NOMO-1 (cell line): ENCODE measurements at regions not wholly inside any gene's neighbourhood (a gene's known extent, or its start where the extent isn't known, plus 50 kb on each side); places are given as distances from the start of the nearest gene placed in this dataset.

Source experiments
- DNase-seq, 2 experiments: peaks; one replicate each; lab custom pipeline; 2025; ENCODE audit not compliant: unreplicated experiment in 2 of 2; lab: John Stamatoyannopoulos, UW

DNA sequence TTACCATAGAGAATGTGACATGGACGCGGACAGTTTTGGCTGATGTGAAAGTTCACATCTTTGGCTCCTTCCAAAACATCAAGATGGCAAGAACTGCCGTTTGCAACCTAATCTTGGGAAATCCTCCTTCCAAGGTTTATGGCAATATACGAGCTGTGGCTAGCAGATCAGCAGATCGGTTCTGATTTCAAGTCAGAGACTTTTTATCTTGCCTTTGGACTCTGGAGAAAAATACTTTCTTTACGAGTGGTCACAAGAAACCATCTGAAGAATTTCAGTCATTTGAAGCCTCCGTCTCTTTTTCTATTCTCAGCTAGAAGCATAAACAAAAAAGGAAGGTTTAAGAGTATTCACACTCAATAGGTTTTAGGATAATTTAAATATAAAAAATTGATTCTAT is 153.5 kb upstream of the MEIS2 start:
- no peak for DNase-seq

DNA sequence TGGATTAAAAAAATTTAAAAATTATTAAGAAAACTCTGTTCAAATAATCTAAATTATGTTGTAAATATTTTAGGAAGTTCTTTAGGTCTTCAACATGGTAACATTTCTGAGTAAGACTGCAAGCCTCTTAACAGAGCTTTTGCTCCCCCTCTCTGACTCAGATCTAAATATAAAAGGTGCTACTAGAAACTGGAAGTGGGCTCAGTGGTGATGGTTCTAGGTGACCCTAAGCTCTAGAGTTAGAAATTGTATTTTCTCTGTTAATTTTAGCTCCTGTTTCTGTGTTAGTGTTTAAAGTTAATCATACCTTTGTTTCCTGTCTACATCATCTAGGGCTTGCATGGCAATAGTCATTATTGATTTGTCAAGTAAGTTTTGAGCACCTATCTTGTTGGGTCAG is 159.9 kb upstream of the MEIS2 start:
- DNase-seq, result no peak

DNA sequence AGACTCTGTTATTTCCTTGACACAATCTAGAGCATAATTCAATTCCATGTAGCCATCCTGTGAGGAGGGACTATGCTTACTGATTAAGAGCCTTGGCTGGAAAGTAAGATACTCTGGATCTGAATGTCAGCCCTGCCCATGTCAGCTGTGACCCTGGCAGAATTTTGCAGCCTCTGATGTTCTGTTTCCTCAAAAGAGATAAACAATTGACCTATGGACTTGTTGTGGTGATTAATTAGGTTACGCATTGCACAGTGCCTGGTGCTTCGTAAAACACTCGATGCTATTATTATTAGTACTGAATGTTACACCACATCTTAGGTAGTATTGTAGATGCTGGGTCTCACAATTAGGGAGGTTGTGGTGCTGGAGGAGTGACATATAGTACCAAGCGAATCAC is 161.3 kb upstream of the MEIS2 start:
- no peak for DNase-seq

DNA sequence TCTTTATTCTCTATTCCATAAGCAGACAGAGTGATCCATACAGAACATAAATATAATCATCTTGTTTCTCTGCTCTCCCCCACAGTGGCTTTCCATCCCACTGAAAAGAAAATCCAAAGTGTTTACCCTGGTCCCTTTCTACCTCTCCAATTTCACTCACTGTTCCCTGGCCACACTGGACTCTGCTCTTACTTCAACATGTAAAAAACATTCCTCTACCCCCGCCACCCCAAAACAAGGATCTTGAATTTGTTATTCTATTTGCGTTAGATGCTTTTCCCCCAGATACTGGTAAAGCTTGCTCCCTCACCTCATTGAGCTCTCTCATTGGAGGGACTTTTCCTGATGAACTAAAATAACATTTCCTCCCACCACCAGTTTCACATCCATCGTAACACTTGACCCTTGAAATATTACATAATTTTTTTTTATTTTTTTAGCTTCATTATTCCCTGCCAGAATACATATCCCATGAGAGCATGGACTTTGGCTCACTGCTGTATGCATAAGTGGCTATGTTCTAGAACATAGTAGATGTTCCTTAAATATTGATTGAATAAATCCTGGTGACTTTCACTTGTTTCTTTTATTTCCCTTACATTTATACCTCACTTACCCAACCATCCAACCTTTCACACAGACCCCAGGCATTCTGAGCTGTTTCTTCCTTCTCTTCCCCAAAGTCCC is 162.7 kb upstream of the MEIS2 start:
- DNase-seq, result no peak

DNA sequence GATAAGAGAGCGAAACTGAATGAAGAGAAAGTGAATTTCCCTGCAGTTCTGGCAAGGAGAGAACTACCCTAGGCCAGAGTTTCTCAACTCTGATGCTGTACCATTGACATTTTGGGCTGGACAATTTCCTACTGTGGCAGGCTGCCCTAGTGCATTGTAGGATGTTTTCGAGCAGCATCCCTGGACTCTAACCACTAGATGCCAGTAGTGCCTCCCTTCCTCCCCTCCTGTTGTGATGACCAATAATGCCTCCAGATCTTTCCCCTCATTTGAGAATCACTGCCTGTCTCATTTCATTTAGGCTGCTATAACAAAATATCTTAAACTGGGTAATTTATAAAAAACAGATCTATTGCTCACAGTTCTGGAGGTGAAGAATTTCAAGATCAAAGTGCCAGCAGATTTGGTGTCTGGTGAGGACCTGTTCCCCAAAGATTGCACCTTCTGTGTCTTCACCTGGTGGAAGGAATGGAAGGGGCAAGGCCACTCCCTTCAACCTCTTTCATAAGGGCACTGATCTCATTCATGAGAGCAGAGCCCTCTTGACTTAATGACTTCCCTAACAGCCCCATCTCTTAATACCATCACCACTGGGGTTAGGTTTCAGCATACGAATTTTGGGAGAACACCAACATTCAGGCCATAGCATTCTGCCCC is 188.9 kb upstream of the MEIS2 start:
- no peak for DNase-seq

DNA sequence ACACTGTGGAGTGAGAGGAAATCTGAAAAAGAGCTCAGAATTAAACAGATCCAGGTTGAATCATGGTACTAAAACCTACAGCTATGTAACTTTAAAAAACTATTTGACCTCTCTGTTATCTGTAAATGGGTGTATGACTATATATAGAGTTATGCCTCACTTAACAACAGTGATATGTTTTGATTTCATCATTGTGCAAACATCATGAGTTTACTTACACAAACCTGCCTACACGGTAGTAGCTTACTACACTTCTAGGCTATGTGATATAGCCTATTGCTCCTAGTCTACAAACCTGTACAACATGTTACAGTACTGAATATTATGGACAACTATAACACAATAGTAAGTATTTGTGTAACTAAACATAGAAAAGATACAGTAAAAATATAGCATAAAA is 191.6 kb upstream of the MEIS2 start:
- no peak for DNase-seq

DNA sequence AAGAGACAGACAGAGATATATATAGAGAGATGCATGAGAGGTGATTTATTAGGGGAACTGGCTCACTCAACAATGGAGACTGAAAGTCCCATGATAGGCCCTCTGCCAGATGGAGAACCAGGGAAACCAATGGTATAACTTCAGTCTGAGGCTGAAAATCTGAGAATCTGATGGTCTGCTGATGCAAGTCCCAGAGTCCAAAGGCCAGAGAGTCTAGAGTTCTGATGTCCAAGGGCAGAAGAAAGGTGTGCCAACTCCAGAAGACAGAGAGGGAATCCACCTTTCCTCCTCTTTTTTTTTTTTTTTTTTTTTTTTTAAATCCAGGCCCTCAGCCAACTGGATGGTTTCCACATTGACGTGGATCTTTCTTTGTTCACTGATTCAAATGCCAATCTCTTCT is 197.9 kb upstream of the MEIS2 start:
- DNase-seq, result no peak

DNA sequence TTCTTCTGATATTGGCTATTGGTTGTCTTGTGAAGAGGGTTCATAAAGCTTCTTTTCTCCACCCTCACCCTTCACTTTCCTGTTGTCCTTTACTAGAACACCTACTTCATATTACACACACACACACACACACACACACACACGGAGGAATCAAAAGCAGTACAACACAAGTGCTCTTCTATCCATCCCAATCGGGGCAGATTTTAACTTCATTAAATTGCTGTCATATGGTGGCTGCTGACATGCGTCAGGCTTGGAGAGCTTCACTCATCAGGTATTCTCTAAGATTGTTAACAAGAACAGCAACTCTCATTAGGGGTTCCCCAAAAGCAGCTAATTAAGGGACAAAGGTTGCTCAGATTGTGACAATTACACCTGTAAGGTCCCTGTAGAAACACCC is 239.1 kb upstream of the MEIS2 start:
- DNase-seq, result no peak

DNA sequence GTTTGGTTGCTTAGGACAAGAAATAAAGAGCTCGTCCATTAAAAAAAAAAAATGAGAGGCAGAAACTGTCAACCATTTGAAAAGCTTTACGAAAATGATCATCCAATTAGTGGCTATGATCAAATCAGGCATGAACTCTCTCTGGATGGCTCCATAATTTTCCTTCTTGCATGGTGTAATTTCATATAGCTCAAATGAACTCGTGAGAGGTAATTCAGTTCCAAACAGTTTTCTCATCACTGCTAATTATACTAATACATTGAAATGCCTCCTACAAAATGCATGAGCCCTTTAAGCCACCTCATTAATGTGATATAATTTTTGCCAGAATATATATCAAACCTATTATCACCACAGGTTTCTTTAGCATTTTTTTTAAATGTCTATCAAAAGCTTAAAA is 239.5 kb upstream of the MEIS2 start:
- DNase-seq, result no peak

DNA sequence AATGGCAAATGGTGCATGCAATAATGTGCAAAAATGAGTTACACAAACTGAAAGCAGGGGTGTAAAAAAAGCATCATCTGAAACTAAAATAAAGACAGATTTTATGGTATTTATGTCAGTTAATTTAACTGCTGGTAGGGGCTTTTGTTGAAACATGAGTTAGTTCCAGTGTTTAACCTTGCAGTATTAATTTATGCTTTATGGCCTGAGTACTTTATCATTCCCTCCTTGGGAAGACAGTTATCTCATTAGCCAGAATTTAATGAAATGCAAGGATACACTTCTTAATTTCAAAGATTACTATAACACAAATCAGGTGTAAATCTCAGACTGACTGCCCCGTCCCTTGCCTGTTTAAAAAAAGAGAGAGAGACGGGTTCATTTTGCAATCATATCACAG is 240.1 kb upstream of the MEIS2 start:
- no peak for DNase-seq

DNA sequence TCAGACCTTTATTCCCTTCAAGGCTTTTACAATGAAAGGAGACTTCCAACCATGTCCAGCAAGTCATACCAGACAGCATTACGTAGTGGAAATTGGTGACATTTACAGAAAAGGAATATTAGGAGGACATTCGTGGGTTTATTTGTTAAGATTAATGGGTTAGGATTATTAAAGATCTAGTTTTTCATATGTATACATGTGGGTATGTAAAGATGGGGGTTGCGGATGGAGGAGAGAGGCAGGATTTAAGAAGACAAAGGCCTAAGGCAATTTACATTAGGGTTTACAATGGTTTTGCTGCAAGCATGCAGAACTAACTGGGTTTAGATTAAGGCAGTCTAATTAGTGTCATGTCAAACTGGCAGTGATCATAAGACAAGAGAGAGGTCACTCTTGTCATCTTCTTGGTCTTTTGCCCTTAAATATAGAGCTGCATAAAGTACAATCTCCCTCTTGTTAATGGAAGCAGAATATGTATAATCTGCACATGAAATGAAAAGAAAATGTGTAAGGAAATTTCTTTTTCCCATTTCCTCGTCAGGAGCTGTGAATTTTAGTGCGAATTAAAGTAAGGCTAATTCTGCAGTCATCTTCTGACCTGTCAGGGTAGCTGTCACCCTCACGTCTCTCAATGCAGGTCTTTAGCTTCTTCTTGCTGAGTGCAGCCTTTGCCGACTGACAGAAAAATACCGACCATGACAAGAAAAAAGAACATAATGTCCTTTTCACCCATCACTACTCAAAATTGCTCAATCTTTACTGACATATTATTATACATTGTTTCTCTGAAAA is 258.9 kb upstream of the MEIS2 start:
- DNase-seq, result no peak

DNA sequence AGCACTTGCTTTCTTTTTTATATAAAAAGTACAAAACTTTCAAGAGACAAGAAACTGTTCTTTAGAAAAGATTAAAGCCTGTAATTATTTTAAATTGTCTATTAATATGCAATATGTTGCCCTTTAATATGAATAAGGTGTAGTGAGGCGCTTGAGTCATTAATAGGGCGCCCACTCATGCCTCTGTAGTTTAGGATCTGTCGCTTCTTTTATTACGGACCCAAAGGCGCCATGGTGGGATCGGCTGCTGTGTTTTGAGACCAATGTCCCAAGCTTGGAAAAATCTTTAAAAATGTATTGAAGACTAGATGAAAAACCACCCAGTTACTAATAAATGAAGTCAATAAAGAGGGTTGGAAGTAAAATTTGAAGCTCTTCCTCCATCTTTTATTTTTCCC is 259.5 kb upstream of the MEIS2 start:
- no peak for DNase-seq

DNA sequence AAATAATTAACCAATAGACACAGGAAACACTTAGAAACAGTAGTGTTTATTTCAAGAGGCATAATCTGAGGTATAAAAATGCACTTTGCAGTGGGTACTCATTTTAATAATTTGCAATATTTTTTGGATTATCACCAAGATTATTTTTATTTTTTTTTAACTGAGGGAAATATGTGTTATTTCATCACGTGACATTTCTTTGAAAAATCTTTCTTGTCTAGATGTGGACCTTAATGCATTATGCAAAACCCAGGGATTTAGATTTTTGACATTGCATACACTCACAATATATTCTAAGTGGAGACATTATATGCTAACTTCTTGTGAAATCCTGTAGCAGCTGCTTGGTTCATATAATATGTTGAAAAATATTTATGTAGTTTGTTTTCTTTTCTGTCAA is 260.4 kb upstream of the MEIS2 start:
- DNase-seq, result no peak

DNA sequence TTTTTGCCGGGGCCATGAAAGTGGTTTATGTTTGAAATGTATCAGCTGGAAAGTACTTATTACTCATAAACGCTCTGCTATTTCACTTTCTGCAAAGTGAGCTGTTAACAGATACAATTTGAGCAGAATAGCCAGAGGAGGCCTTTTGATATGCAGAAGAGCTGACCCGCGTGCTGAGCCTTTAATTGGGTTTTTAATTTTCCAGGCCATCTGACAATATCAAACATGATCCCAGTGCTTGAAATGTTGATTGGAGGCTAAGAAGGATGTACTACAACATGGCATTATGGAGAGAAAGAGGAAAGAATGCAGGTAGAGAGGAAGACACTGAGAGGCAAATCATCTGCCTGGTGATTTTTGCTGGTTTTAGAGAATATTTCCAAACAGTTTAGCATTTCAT is 261.3 kb upstream of the MEIS2 start:
- no peak for DNase-seq

DNA sequence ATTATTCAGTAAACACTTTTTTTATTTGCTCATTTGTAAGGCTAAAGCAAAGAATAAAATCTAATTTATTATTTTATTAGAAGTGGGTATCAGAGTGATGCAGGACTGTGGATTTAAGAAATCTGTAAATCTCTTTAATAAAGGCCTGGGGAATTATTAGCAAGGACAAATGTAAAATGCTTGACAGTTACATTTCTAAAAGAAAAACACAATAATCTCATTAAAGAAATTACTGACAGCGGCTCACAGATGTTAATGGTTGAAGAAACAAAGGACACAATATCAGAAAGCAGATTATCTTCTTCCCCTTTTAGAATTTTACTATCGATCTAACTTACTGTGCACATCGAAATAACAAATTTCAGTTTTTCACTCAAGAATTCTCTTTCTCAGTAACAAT is 262.1 kb upstream of the MEIS2 start:
- no peak for DNase-seq

DNA sequence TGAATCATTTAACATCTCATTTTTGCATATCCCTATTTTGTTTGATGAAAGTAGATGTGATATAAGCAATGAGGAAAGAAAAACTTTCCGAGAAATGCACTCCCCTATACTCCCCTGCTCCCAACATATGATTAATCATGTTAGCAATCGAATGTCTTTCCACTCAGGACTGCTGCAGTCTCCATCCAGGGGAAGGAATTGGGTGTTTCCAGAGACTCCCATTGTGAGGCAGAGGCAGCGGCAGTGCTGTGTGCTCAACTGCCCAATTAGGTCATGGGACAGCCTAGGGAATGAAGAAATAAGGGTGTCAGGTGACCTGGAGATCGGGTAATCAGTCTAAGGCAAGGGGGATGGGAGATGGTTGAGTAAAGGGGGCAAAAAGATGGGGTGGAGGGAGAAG is 268.6 kb upstream of the MEIS2 start:
- no peak for DNase-seq

DNA sequence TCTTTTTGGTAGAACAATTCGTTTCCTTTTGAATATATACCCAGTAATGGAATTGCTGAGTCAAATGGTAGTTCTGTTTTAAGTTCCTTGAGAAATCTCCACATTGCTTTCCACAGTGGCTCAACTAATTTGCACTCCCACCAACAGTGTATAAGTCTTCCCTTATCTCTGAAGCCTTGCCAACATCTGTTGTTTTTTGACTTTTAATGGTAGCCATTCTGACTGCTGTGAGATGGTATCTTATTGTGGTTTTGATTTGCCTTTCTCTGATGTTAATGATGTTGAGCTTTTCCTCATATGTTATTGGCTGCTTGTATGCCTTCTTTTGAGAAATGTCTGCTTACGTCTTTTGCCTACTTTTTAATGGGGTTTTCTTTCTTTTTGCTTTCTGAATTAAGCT is 270.6 kb upstream of the MEIS2 start:
- no peak for DNase-seq

DNA sequence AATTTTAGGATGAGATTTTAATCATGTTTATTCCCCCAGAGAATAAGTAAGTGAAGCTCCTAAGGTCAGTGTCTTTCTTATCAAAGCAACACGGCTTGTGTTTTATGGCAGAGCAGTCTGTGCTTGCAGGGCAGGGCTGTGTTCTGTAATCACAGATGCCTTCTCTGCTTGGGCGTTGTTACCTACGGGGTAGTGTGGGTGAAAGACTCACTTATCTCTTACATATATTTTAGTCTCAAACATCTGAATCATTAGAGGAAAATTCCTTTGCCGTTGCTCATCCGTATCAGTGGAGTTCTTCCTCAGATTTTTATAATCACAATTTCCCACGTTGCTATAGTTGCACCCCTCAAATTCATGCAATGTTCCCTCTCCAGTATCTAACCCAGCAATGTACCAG is 271.7 kb upstream of the MEIS2 start:
- no peak for DNase-seq

DNA sequence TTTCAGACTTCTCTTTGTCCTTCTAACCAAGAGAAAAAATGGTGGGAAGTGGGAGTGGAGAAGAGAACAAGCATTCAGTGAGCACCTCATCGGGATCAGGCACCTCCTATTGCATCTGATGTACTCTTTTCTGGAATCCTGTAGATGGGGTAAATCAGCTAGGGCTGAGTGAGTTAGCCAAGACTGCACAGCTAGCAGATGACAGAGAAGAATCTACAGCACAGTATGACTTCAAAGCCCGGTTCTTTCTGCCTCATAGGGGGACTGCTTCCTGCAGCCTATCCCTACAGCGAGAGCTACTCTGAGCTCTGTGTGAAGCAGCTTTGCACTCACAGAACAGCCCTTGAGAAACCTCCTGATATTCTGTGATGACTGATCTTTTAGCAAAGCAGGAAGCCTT is 275.2 kb upstream of the MEIS2 start:
- no peak for DNase-seq

DNA sequence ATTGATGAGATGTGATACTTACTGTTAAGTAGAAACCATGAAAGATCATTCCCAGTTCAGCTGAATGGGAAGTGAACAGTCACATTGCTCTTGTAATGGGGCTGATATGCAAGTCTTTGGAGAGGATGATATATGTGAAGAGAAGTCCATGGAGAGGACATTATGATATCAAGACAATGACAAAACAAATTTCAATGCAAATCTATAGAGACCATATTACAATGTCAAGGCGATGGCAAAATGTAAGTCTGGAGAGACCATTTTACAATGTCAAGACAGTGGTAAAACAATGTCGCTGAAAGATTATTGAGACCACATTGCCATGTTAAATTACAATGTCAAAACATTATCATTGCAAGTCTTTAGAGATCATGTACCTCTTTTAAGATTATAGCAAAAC is 277.1 kb upstream of the MEIS2 start:
- DNase-seq, result no peak

DNA sequence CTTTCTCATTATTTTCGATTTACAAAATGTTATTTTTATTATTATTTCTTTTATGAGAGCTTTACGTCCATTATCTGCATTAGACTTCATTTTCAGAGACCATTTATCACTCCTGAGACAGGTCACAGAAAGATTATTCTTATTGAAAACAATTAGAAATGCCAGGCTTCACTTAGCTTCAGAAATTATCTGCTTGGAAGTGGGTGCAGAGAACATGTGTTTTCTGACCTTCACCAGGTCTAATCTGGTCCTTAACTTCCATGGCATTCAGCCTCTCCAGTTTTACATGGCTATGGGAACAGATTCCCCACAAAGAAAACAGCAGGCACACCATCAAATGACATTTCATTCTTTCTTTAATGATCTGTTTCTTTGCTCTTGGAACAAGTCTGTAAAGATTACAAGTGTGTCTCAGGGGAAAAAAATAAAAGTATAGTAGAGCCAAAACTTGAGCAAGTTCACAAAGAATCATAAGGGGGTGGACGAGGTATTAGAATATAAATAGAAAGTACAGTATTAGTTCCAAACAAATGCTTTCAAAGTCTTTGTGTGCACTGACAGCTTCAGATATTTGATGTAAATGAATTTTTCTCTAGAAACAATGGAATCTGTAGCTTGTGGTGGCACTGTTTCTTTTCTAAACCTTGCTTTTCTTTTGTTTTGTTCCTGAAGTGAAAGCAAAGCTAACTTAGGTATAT is 294.2 kb upstream of the MEIS2 start:
- no peak for DNase-seq

DNA sequence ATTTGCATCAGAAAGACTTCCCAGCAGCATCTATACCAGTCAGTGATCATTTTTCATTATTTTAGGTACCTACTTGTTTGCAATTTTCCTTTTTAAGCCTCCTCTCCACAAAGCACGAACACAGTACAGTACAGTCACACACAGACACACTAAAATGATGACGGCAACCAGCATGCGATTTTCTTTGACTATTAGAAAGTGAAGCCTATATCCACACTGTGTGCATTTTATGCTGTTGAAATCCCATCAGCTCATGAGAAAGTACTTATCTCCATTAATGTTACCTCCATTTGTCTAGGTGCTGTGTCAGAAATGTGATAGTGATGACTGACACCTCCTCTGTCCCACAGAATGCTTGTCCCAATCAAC is 294.7 kb upstream of the MEIS2 start:
- no peak for DNase-seq
